HG03159 (cell line): ENCODE measurements at regions not wholly inside any gene's neighbourhood (a gene's known extent, or its start where the extent isn't known, plus 50 kb on each side); places are given as distances from the start of the nearest gene placed in this dataset.
A peak's percentile ranks its signal among the peaks of the same experiment; 100 is the strongest.
"Not testable (repeated sequence)": the region's sequence is repeated elsewhere in the genome, so short reads cannot be mapped to it uniquely, and the experiment has no call there.

Experiments
- ATAC-seq: cut with Tn5 transposase; IDR thresholded peaks from one replicate; pipeline ENCODE4 v1.9.1; 2021; ENCODE audit warnings: mild to moderate bottlenecking, moderate library complexity; ENCODE audit not compliant: unreplicated experiment

DNA sequence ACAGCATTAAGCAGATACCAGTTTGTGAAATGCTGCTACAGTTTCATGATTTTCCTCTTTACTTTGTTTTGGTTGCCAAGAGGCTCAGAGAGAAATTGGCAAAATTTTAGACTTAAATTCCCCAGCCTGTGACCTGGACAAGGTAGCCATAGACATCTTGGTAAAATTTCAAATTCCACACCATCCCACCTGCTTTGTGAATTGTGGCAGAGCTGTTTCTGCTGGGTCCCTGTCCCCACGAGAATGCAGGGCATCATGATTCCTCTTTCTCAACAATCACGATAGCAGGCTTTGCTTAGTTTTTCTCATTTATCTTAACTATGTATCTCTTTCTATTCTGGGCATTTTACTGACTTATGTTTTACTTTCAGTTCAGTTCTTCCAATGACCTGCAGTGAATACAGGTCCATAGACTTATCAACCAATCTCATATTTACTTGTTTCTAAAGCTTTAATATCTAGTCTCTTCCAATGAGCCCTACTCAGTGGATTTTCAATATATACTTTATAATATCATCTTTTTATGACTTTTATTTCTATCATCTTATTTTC lies 351.6 kb downstream of the SOCS6 start:
- no peak for ATAC-seq

DNA sequence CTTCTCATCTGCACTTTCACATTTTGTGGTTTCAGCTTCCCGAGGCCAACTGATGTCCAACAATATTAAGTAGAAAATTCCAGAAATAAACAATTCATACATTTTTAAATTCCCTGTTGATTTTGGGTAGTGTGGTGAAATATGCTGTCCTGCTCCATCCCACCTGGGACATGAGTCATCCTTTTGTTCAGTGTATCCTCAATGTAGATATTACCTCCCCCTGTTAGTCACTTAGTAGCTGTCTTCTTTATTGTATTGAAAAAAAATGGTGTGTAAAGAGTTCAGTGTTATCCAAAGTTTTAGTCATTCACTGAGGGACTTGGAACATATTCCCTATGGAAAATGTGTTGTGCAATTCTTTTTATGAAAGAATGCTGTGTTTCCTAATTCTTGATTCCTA lies 348.1 kb downstream of the SOCS6 start:
- ATAC-seq, result no peak

DNA sequence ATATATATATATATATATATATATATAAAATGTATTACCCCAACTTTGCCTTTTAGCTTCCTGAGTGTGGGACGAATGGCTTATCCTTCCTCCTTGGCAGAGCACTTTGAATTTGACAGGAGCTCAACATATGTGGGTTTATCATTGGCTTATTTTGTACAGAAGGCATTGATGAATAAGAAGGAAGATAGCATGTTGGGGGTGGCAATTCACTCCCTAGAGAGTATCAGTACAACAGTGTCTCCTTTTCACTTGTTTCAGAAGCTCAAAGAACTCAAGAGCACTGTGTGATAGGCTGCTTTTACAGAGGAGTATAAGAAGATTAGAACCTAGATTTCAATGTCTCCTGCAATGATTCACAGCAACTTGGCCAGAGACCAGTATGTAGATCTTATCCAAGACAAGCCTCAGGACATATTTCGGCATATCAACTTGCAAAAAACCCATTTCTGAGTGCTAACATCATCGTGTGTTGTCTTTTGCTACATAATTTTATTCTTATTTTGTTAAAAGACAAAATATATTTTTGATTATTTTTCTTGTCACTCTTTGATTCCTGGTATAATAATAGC lies 345.8 kb downstream of the SOCS6 start:
- no peak for ATAC-seq

DNA sequence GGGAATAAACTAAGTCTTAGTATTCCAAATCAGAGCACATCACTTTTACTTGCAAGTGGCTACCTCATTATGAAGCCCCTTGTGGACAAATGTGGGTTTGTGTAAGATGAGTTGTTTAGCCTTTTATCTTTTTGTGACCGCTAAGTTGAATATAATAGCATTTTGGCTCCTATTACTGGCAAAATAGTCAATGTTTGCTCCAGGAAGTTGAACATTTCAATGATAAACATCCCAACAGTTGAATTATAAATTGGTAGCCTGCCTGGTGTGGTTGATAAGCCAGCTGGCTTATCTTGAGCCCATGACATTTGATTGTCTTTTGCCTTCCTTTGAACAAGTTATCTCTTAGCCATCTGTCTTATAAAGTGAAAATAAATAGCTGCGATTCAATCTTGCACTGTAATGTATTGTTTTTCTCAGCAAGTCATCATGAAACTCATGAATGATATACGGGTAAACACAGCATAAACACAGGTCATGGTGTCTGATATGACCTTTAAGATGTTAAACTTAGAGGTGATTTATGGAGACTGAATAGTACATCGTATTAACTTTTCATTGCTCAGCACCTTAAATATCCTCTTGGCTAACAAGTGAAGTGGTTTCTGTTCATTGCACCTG lies 338.4 kb downstream of the SOCS6 start:
- ATAC-seq, result no peak

DNA sequence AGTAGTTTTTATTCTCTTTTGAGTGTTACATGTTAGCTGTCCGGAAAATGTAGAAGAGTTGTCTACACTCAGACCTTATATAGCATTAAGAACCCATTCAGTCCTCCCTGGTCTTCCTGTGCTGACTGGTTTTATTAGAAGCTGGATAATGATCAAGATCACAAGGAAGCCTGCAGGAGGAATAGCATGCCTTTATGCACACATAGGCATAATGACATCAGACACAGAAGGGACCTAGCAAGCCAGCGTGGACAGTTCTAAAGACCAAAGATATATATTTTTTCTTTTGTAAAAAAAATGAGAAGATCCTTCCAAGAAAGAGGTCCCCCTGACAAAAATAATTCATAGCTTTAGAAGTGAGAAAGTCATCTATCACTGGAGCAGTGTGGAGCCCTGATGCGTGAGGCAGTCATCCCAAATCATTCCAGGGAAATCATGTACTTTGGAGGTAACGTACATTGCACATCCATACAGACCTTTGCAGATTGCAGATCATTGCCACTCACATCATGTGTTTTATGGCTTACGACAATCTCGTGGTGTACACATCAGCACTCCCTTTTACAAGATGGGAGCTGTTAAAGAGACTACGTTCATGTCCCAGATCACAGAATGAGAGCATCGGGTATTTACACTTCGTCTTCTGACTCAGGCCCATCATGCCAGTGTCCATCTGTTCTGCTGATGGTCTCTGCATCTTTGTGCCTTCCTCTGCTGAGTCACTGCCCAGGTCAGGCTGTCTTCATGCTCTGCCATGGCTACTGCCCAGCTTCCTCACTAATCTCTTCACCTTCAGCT lies 334.0 kb downstream of the SOCS6 start:
- no peak for ATAC-seq

DNA sequence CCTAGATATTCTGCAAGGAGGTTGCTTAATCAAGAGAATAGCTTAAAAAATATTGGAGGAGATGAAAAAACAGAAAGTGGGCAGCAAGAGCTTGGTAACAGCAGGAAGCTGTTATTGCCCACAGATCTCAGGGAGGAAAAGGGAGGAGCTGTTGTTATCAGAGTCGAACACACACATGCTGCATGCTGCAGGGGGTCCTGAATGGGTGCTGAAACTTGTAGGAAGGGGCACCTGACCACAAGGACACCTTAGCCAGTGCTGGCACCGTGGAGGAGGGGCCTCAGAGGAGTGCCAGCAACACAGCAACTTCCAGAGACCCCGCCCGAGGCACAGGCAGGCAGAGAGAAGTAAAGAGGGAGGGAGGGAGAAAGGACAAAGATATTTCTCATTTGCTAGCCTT lies 332.9 kb downstream of the SOCS6 start:
- ATAC-seq, result no peak

DNA sequence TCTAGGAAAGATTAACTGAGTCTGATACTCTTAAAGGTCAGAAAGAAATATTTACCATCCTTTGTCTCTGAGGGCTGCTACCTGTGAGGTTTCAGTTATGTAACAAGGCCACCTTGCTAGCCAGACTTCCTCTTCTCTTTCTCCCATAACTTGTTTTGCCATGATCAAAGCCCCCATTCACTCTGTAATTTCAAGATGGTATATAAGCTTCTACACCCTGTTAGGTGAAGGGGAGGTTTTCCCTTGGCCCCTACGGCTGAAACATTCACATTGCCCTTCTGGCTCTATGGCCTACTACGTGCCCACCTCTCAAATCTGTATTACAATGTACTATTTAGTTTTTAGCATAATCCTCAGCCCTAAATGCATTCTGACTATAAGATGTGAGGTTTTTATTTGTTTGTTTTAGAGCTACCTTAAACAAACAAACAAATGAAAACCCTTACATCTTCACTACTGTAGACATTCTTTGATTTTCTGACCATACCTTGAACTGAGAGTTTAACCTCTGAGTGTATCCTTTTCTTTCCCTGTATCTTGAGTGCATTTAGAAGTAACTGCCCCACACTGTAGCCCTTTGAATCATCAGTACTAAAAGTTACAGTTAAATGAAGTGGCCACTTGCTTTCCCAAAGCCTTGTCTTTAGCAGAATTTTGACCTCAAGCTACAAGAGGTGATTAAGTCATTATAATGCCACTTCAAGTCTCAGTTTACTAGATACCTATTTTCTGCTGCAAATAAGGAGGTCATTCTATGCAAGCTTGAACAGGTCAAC lies 332.2 kb downstream of the SOCS6 start:
- ATAC-seq, result no peak

DNA sequence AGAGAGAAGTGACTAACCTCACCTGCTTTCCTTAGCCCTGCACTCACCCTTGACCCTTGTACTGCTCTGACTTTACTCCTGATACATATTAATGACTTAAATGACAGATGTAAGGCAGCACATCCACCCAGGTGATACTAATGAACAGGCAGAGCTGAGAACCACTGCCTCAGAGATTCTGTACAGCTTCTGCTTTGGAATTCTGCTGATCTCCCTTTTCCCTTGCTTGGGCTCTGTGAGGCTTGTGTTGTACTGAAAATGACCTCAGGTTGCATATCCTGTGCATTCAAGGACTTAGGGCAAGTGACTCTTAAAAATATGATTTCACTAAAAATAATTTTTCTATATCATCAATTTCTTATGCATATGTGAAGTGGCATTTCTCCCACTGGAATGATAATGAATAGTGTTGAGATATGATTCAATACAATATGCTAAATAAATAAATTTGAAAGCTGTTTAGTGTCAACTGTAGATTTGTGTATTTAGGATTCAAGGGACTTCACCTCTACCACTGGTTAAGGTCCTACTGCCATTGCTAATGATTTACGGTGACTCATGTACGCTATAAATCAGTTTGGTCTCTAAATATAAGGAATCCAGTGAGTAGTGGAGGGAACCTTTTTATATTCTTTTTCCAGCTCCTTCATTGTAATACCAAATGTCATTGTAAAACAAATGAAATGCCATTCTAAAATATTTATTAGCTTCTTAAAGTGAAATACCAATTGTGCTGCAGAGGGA lies 328.3 kb downstream of the SOCS6 start:
- ATAC-seq, result no peak

DNA sequence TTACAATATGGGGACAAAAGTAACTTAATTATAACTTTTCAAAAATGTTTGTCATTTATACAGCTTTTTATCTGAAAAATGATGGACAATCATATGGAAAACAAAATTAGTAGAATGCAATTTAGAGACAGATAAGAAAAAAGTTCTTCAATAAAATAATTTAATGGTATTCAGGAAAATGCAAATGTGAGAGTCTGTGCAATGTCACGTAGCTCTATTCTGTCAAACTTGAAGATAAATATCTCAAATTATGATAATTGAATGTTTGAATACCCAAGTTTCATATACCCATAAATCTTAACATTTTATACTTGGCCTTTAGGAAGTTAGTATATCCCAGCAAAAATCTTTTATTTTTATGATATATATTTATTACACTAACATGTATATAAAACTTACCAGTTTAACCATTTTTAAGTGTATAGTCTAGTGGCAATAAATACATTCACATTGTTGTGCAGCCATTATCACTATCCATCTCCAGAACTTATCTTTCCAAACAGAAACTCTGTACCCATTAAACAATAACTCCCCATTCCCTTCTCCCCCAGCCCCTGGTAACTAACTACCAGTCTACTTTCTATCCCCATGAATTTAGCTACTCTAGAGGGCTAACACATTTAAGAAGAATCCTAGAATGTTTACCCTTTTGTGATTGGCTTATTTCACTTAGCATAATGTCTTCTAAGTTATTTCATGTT lies 311.5 kb downstream of the SOCS6 start:
- ATAC-seq, result no peak

DNA sequence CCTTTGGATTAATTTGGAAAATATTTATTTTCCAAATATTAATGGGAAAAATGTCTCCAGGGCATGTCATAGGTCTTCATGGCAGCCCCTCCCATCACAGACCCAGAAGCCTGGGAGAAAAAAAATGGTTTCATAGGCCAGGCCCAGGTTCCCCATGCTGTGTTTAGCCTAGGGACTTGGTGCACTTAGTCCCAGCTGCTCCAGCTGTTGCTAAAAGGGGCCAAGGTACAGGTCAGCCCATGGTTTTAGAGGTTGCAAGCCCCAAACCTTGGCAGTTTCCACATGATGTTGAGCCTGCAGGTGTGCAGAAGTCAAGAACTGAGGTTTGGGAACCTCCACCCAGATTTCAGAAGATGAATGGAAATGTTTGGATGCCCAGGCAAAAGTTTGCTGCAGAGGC lies 309.6 kb downstream of the SOCS6 start:
- ATAC-seq, result peak; percentile 39

DNA sequence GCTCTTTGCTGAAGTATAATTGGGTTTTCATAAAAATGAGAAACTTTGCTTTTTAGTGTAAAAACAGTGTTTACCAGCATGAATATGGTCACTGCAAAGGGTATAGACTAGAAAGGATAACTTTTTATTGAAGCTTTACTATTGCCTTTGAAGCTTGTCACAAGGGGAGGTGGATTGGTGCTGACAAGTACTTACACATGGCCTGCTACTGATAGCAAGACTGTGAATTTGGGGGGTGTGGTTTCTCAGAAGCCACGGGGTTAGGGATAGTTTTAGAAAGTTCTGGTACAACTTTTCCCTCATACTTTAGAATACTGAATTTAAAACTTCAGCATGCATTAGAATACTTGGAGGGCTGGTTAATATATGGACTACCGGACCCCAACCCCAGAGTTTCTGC lies 294.1 kb downstream of the SOCS6 start:
- no peak for ATAC-seq

DNA sequence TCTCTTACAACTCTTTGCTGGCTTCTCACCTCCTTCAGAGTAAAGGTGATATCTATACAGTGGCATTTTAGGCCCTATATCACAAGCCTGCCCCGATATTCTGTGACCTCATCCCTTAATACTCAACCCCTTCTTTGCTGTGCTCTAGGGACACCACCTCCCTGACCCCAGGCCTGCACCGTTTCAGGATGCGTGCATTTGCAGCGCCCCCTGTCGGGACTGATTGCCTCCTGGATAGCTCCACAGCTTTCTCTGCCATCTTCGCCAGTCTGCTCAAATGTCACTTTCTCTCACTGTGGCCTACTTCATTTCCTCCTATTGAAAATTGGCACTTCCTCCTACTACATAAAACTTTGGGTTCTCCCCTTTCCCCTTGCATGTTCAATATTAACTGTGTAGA lies 289.6 kb downstream of the SOCS6 start:
- ATAC-seq, result no peak

DNA sequence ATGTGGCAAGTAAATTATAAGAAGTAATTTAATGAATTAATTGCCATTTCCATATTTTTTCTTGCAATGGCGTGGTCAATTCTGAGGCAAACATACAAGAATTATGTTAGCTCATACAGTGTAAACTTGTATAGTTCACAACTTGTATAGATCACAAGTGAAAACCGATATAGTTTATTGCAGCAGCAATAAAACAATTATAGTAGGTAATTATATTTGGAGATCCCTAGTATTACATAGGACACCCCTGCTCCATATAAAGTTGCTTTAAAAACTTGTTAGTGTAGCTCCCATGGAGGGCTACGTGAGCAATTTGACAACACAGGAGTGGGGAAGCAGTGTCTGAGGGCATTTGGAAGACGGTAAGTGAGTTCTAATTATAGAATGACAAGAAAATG lies 288.2 kb downstream of the SOCS6 start:
- no peak for ATAC-seq

DNA sequence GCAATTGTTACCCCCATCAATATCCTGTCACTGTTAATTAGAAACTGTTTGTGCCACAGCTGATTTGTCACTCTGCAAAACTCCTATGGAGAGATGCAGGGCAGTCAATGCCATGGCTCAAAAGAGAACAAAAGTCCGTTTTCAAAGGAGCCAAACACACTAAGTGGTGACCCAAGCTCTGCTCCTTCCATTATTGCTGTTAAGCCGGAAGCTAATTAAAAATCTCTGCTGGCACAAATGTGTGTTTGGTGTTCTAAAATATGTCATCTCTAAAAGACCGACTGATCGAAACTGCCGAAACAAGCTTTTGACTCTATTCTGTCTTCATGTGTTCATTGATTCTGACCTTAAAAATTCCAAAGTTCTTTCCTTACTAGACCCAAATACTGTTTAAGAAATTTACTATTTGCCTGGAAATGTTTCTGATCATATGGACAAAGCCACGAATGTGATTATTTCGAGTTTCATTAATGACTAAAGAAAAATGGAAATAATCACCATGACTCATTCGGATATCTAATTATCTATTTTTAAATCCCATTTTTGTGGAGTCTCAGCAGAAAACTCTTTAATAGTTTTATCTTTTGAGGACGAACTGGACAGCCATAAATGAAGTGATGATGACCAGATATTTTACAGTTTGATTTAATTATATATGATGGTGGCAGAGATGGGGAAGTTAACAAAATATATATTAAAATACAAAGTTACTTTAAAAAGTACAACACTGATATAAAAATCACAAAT lies 287.6 kb downstream of the SOCS6 start:
- no peak for ATAC-seq

DNA sequence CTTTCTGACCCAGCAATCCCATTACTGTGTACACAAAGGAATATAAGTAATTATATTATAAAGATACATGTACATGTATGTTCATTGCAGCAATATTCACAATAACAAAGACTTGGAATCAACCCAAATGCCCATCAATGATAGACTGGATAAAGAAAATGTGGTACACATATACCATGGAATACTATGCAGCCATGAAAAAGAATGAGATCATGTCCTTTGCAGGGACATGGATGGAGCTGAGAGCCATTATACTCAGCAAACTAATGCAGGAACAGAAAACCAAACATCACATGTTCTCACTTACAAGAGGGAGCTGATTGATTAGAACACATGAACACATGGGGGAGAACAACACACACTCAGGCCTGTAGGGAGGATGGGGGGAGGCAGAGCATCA lies 286.1 kb downstream of the SOCS6 start:
- not testable (repeated sequence) for ATAC-seq

DNA sequence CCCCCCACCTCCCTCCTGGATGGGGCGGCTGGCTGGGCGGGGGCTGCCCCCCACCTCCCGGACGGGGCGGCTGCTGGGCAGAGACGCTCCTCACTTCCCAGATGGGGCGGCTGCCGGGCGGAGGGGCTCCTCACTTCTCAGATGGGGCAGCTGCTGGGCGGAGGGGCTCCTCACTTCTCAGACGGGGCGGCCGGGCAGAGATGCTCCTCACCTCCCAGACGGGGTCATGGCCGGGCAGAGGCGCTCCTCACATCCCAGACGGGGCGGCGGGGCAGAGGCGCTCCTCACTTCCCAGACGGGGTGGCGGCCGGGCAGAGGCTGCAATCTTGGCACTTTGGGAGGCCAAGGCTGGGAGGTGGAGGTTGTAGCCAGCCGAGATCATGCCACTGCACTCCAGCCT lies 280.8 kb downstream of the SOCS6 start:
- not testable (repeated sequence) for ATAC-seq

DNA sequence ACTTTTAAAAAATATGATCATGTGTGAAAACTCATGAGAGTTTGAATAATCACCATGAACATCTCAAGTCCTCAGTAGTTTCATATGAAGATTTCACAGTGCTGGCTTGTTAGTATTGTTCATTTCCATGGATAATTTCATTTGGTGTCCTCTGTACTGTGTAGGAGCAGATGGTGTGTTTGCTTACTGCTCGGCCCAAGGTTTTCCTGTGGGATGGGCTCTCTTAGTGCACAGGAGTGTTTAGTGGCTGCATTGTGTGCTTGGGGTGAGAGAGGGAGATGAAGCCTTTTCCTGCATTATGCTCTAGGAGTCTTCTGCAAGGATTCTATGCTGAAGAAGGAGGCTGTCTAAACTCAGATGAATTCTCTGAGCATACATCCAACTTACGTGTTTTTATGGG lies 270.6 kb downstream of the SOCS6 start:
- no peak for ATAC-seq

DNA sequence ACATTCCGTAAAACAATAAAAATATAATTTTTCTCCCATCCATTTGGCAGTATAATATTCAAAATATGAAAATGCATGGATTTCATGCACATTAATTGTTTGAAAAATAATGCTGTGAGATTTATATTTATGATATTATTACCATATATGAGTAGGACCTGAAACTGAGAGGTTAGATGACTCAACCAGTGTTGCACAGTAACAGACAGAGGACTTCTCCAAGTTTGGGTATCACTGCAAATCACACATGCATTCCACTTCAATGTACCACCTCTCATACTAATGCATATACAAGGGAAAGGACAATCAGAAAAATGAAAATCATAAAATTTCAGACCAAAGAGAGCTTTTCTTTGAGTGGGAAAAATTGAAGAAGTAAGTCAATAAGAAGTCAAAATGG lies 269.5 kb downstream of the SOCS6 start:
- no peak for ATAC-seq

DNA sequence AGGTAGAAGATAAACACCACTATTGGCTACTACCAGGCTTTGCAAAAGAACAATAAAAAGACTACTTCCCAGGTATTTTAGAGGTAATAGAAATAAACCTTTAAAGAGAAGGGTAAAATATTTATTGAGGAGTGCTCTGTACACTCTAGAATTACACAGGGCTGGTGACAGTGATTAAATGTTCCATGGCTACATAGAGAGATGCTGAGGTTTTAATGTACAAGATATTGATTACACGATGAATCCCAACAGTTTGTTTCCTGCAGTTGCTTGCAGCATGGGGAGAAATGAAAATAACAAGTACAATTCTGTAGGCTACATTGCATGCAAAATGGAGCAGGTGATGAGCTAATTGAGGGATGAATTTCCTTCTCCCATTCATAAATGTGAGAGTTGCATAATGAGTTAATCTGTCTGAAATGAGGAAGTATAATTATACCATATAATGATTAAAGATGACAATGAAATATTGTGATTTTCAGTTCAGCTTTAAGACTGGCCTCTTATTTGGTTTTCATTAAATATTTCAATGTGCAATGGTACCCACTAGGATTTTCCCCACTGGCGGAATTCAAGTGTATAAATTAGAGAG lies 266.1 kb downstream of the SOCS6 start:
- ATAC-seq, result no peak
